ENCODE measurements at regions not wholly inside any gene's neighbourhood (a gene's known extent, or its start where the extent isn't known, plus 50 kb on each side); places are given as distances from the start of the nearest gene placed in this dataset.

- no peak for ATAC-seq (ENCODE audit: low read depth)
- ChIA-PET POLR2A (no interaction called here), CTCF (no interaction called here)
- no peaks in the 10 kb centered on the region for H3K27me3 Mint-ChIP-seq
- H3K9ac ChIP-seq (ENCODE audit: low read length), result no peak overlapping the region
- H3K4me2 ChIP-seq (replicated peaks; ENCODE audit: low read depth, low read length, poor library complexity, severe bottlenecking), result no peak overlapping the region
- H3K27me3 ChIP-seq (replicated peaks in 1 of 4; ENCODE audit: control extremely low read depth in 1 of 4, control insufficient read depth in 3 of 4, insufficient read depth in 4 of 4, low read length in 3 of 4), result no peaks in the 10 kb centered on the region
- intact Hi-C loops (cut with micrococcal nuclease), result no loop called here
- H3K79me2 ChIP-seq (ENCODE audit: control insufficient read depth, insufficient read depth, low read length), result no peaks in the 10 kb centered on the region
- DNase-seq, result no peak
- no peaks in the 10 kb centered on the region for H3K9me3 Mint-ChIP-seq (ENCODE audit: insufficient read depth)
- H3K4me1 Mint-ChIP-seq, result no peaks in the 10 kb centered on the region
- no peak overlapping the region for H2AFZ ChIP-seq (ENCODE audit: insufficient read depth, low read depth, low read length, poor library complexity, severe bottlenecking)
- H3K27ac Mint-ChIP-seq, result no peak overlapping the region
- H3K36me3 ChIP-seq (replicated peaks in 1 of 2; ENCODE audit: control extremely low read depth in 1 of 2, control insufficient read depth in 1 of 2, extremely low read depth in 1 of 2, insufficient read depth in 2 of 2, low read length in 1 of 2), result no peaks in the 10 kb centered on the region
- WGBS (ENCODE audit: insufficient coverage), result 22% methylated on average over 2 of the region's 3 CpGs
- H3K9me3 ChIP-seq (ENCODE audit: control extremely low read depth in 1 of 3, control insufficient read depth in 2 of 3, insufficient read depth in 1 of 3, low read length in 2 of 3), result peaks cover 0 to 26% (median 0%) of the 10 kb centered on the region in 3 donors
- H3K27ac ChIP-seq (ENCODE audit: low read length in 2 of 2), result no peak overlapping the region
- H3K4me3 Mint-ChIP-seq, result no peak overlapping the region
- TF ChIP-seq CTCF (IDR thresholded peaks at IDR 0.05) (no peak), EZH2 (IDR thresholded peaks at IDR 0.05; ENCODE audit: borderline replicate concordance, insufficient read depth, low read depth, low read length, poor library complexity, severe bottlenecking) (no peak)
- no peak overlapping the region for H3K4me3 ChIP-seq (ENCODE audit: control extremely low read depth in 1 of 5, extremely low read depth in 1 of 5, insufficient read depth in 1 of 5, low read depth in 2 of 5, low read length in 4 of 5)
- H3K4me1 ChIP-seq (ENCODE audit: control insufficient read depth in 2 of 2, insufficient read depth in 2 of 2, low read length in 2 of 2), result no peaks in the 10 kb centered on the region
- no peaks in the 10 kb centered on the region for H4K20me1 ChIP-seq (ENCODE audit: control insufficient read depth, insufficient read depth, low read length, poor library complexity, severe bottlenecking)
Observed at GRCh38 chr2:121043827-121044222, 241.2 kb downstream of the TFCP2L1 start.

GRCh38 chr2:121044412-121044811 lies 240.6 kb downstream of the TFCP2L1 start:
- Histone ChIP-seq H3K4me2 (replicated peaks; ENCODE audit: low read depth, low read length, poor library complexity, severe bottlenecking) (no peak overlapping the region), H3K27me3 (replicated peaks in 1 of 4; ENCODE audit: control extremely low read depth in 1 of 4, control insufficient read depth in 3 of 4, insufficient read depth in 4 of 4, low read length in 3 of 4) (no peaks in the 10 kb centered on the region), H4K20me1 (ENCODE audit: control insufficient read depth, insufficient read depth, low read length, poor library complexity, severe bottlenecking) (no peaks in the 10 kb centered on the region), H3K4me1 (ENCODE audit: control insufficient read depth in 2 of 2, insufficient read depth in 2 of 2, low read length in 2 of 2) (no peaks in the 10 kb centered on the region), H3K79me2 (ENCODE audit: control insufficient read depth, insufficient read depth, low read length) (no peaks in the 10 kb centered on the region), H3K9me3 (ENCODE audit: control extremely low read depth in 1 of 3, control insufficient read depth in 2 of 3, insufficient read depth in 1 of 3, low read length in 2 of 3) (peaks cover 0 to 26% (median 0%) of the 10 kb centered on the region in 3 donors), H3K36me3 (replicated peaks in 1 of 2; ENCODE audit: control extremely low read depth in 1 of 2, control insufficient read depth in 1 of 2, extremely low read depth in 1 of 2, insufficient read depth in 2 of 2, low read length in 1 of 2) (no peaks in the 10 kb centered on the region), H3K27ac (ENCODE audit: low read length in 2 of 2) (no peak overlapping the region), H3K9ac (ENCODE audit: low read length) (no peak overlapping the region), H3K4me3 (ENCODE audit: control extremely low read depth in 1 of 5, extremely low read depth in 1 of 5, insufficient read depth in 1 of 5, low read depth in 2 of 5, low read length in 4 of 5) (no peak overlapping the region), H2AFZ (ENCODE audit: insufficient read depth, low read depth, low read length, poor library complexity, severe bottlenecking) (no peak overlapping the region)
- ATAC-seq (ENCODE audit: low read depth) (no peak), DNase-seq (no peak)
- ChIA-PET CTCF (no interaction called here), POLR2A (no interaction called here)
- H3K4me3 Mint-ChIP-seq, result no peak overlapping the region
- no peaks in the 10 kb centered on the region for H3K4me1 Mint-ChIP-seq
- H3K27me3 Mint-ChIP-seq, result no peaks in the 10 kb centered on the region
- WGBS (ENCODE audit: insufficient coverage), result 65% methylated on average over 6 of the region's 7 CpGs
- TF ChIP-seq EZH2 (IDR thresholded peaks at IDR 0.05; ENCODE audit: borderline replicate concordance, insufficient read depth, low read depth, low read length, poor library complexity, severe bottlenecking), result no peak
- TF ChIP-seq CTCF (IDR thresholded peaks at IDR 0.05), result no peak
- intact Hi-C loops (cut with micrococcal nuclease), result no loop called here
- no peaks in the 10 kb centered on the region for H3K9me3 Mint-ChIP-seq (ENCODE audit: insufficient read depth)
- H3K27ac Mint-ChIP-seq, result no peak overlapping the region

All from B cell (primary cell).